Suprapubic skin (tissue), 4 donors: ENCODE measurements at regions not wholly inside any gene's neighbourhood (a gene's known extent, or its start where the extent isn't known, plus 50 kb on each side); places are given as distances from the start of the nearest gene placed in this dataset.

Experiments
- DNase-seq, 2 donors: peaks; one replicate each; pipeline ENCODE4 v3.0.0-alpha.2; 2019; ENCODE audit warnings: low spot score in 2 of 2
- H3K27ac ChIP-seq: fragments of 200-600 bp; sonication (generic); one replicate; pipeline ENCODE4 v1.5.1; 2019
- H3K27me3 ChIP-seq: fragments of 200-600 bp; sonication (generic); one replicate; pipeline ENCODE4 v1.5.1; 2019
- H3K36me3 ChIP-seq: fragments of 200-600 bp; sonication (generic); one replicate; pipeline ENCODE4 v1.5.1; 2019
- H3K4me1 ChIP-seq: fragments of 200-600 bp; sonication (generic); one replicate; pipeline ENCODE4 v1.5.1; 2019
- H3K4me3 ChIP-seq: fragments of 200-600 bp; sonication (generic); one replicate; pipeline ENCODE4 v1.5.1; 2019; ENCODE audit warnings: mild to moderate bottlenecking
- H3K9me3 ChIP-seq: fragments of 200-600 bp; sonication (generic); one replicate; pipeline ENCODE4 v1.5.1; 2019
- EP300 ChIP-seq: sonication (generic); formaldehyde crosslinking; IDR thresholded peaks from one replicate; pipeline ENCODE4 v1.6.1; 2017; ENCODE audit warnings: antibody characterized with exemption
- POLR2A ChIP-seq, 2 donors: fragments of 450-650 bp; IDR thresholded peaks; one replicate each; pipeline ENCODE4 v1.6.1; 2017; ENCODE audit warnings: antibody characterized with exemption in 2 of 2, mild to moderate bottlenecking in 2 of 2, moderate library complexity in 2 of 2
- POLR2AphosphoS5 ChIP-seq, 3 donors: sonication (generic); formaldehyde crosslinking; IDR thresholded peaks; one replicate each; pipeline ENCODE4 v1.6.1; 2017; ENCODE audit warnings: antibody characterized with exemption in 3 of 3
- WGBS: methylation state at CpG from one replicate; pipeline ENCODE4 v1.1.5; 2018; 5-methylcytosine and 5-hydroxymethylcytosine counted together
- TF ChIP-seq, protein P1 (sequence below), 2 donors: fragments of 200-600 bp in 1 of 2; fragments of 450-650 bp in 1 of 2; sonication (generic) in 1 of 2; IDR thresholded peaks; one replicate each; pipeline ENCODE4 v1.5.1; 2016 to 2019; ENCODE audit warnings: antibody characterized with exemption in 2 of 2, mild to moderate bottlenecking in 1 of 2, moderate library complexity in 1 of 2

DNA sequence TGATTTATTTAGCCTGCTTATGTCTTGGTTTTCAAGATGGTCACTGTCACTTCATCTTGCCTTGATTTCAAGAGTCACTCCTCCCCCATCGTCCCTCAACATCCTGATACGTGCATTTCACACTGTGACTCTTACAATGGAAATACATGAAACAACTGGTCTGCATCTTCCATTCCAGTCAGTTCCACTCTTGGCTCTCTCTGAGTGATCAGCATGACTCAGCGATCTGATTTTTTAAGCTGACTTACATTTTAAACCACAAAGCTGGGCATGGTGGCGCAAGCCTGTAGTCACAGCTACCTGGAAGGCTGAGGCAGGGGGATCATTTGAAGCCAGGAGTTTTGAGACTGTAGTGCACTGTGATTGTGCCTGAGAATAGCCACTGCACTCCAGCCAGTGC is 271.2 kb upstream of the ROPN1 start:
- WGBS: 61% methylated on average over 4 of the region's 4 CpGs
- no peaks in the 10 kb centered on the region for H3K9me3 ChIP-seq

DNA sequence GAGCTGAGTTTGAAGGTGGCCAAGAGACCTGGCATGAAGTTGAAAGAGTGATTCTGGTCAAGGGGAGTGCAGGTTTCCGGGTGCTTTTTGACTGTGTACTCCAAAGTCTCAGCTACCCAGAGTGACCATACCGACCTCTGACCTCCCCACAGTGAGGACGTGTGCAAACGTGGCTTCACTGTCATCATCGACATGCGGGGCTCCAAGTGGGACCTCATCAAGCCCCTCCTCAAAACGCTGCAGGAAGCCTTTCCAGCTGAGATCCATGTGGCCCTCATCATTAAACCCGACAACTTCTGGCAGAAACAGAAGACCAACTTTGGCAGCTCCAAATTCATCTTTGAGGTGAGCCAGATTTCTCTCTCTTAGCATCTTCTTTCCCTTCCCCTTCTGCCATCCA is 272.4 kb upstream of the ROPN1 start:
- no peaks in the 10 kb centered on the region for H3K27me3 ChIP-seq
- TF ChIP-seq EP300: no peak
- TF ChIP-seq POLR2A (IDR thresholded peaks at IDR 0.05): no peak
- TF ChIP-seq, protein P1, sequence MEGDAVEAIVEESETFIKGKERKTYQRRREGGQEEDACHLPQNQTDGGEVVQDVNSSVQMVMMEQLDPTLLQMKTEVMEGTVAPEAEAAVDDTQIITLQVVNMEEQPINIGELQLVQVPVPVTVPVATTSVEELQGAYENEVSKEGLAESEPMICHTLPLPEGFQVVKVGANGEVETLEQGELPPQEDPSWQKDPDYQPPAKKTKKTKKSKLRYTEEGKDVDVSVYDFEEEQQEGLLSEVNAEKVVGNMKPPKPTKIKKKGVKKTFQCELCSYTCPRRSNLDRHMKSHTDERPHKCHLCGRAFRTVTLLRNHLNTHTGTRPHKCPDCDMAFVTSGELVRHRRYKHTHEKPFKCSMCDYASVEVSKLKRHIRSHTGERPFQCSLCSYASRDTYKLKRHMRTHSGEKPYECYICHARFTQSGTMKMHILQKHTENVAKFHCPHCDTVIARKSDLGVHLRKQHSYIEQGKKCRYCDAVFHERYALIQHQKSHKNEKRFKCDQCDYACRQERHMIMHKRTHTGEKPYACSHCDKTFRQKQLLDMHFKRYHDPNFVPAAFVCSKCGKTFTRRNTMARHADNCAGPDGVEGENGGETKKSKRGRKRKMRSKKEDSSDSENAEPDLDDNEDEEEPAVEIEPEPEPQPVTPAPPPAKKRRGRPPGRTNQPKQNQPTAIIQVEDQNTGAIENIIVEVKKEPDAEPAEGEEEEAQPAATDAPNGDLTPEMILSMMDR (IDR thresholded peaks at IDR 0.05): no peak
- TF ChIP-seq POLR2AphosphoS5 (IDR thresholded peaks at IDR 0.05): no peak
- H3K36me3 ChIP-seq: no peaks in the 10 kb centered on the region
- DNase-seq: no peak
- H3K4me1 ChIP-seq: peaks cover 22% of the 10 kb centered on the region
- WGBS: 84% methylated on average over 8 of the region's 8 CpGs
- no peak overlapping the region for H3K27ac ChIP-seq
- no peak overlapping the region for H3K4me3 ChIP-seq
- no peaks in the 10 kb centered on the region for H3K9me3 ChIP-seq

More for the DNA sequence above, 271.2 kb upstream of the ROPN1 start:
- H3K27ac ChIP-seq: no peak overlapping the region
- H3K27me3 ChIP-seq: no peaks in the 10 kb centered on the region
- no peak overlapping the region for H3K4me3 ChIP-seq
- H3K36me3 ChIP-seq: no peaks in the 10 kb centered on the region
- no peak for TF ChIP-seq POLR2A (IDR thresholded peaks at IDR 0.05)
- TF ChIP-seq, protein P1 (IDR thresholded peaks at IDR 0.05): no peak
- no peak for TF ChIP-seq POLR2AphosphoS5 (IDR thresholded peaks at IDR 0.05)
- TF ChIP-seq EP300: no peak
- no peak for DNase-seq
- peaks cover 27% of the 10 kb centered on the region for H3K4me1 ChIP-seq

- 28% methylated on average over 3 of the region's 3 CpGs for WGBS
Observed at GRCh38 chr3:124266487-124266886, 274.6 kb upstream of the ROPN1 start.

GRCh38 chr3:124267406-124267805 is 275.5 kb upstream of the ROPN1 start:
- Histone ChIP-seq H3K4me1 (peaks cover 8% of the 10 kb centered on the region), H3K27ac (no peak overlapping the region), H3K36me3 (no peaks in the 10 kb centered on the region), H3K27me3 (no peaks in the 10 kb centered on the region), H3K4me3 (no peak overlapping the region), H3K9me3 (no peaks in the 10 kb centered on the region)
- DNase-seq: no peak
- TF ChIP-seq POLR2AphosphoS5 (IDR thresholded peaks at IDR 0.05) (no peak), POLR2A (IDR thresholded peaks at IDR 0.05) (no peak), EP300 (no peak)
- TF ChIP-seq, protein P1 (IDR thresholded peaks at IDR 0.05): no peak

More at GRCh38 chr3:124266487-124266886, 274.6 kb upstream of the ROPN1 start:
- TF ChIP-seq, protein P1 (IDR thresholded peaks at IDR 0.05): no peak
- TF ChIP-seq POLR2AphosphoS5 (IDR thresholded peaks at IDR 0.05) (no peak), POLR2A (IDR thresholded peaks at IDR 0.05) (no peak)
- no peak overlapping the region for H3K4me3 ChIP-seq
- DNase-seq: no peak
- H3K9me3 ChIP-seq: no peaks in the 10 kb centered on the region
- no peaks in the 10 kb centered on the region for H3K27me3 ChIP-seq
- H3K36me3 ChIP-seq: no peaks in the 10 kb centered on the region
- peaks cover 8% of the 10 kb centered on the region for H3K4me1 ChIP-seq
- H3K27ac ChIP-seq: no peak overlapping the region

- H3K4me3 ChIP-seq: no peak overlapping the region
- WGBS: 82% methylated on average over 2 of the region's 2 CpGs
- H3K4me1 ChIP-seq: peaks cover 8% of the 10 kb centered on the region
- DNase-seq: no peak
- no peaks in the 10 kb centered on the region for H3K9me3 ChIP-seq
- no peak overlapping the region for H3K27ac ChIP-seq
- H3K27me3 ChIP-seq: no peaks in the 10 kb centered on the region
- TF ChIP-seq, protein P1 (IDR thresholded peaks at IDR 0.05): no peak
- TF ChIP-seq EP300: no peak
- TF ChIP-seq POLR2AphosphoS5 (IDR thresholded peaks at IDR 0.05): no peak
- TF ChIP-seq POLR2A (IDR thresholded peaks at IDR 0.05): no peak
- H3K36me3 ChIP-seq: no peaks in the 10 kb centered on the region
Observed at GRCh38 chr3:124268355-124268754, 276.4 kb upstream of the ROPN1 start.
